Eye (tissue), 1 donor: ENCODE measurements at regions not wholly inside any gene's neighbourhood (a gene's known extent, or its start where the extent isn't known, plus 50 kb on each side); places are given as distances from the start of the nearest gene placed in this dataset.

ENCODE experiments used
- DNase-seq: peaks from one replicate; pipeline ENCODE4 v3.0.0-alpha.2; 2015

GRCh38 chr20:60819511-60819910 is 432.6 kb upstream of the CDH4 start:
- no peak for DNase-seq

GRCh38 chr20:60820149-60820548 is 431.9 kb upstream of the CDH4 start:
- no peak for DNase-seq

GRCh38 chr20:60820918-60821317 is 431.1 kb upstream of the CDH4 start:
- DNase-seq: no peak

- peak; percentile 4 for DNase-seq
Measured at GRCh38 chr20:60822699-60823607, 429.1 kb upstream of the CDH4 start.

GRCh38 chr20:60835876-60836275 is 416.2 kb upstream of the CDH4 start:
- no peak for DNase-seq

GRCh38 chr20:60837173-60837770 is 414.8 kb upstream of the CDH4 start:
- no peak for DNase-seq

GRCh38 chr20:60838297-60838696 is 413.8 kb upstream of the CDH4 start:
- DNase-seq: no peak

GRCh38 chr20:60840971-60841370 is 411.1 kb upstream of the CDH4 start:
- DNase-seq: no peak

- DNase-seq: no peak
Measured at GRCh38 chr20:60845146-60845545, 406.9 kb upstream of the CDH4 start.

- DNase-seq: peak; percentile 72
Measured at GRCh38 chr20:60851826-60852704, 400.0 kb upstream of the CDH4 start.

- no peak for DNase-seq
Measured at GRCh38 chr20:60857708-60858107, 394.4 kb upstream of the CDH4 start.

GRCh38 chr20:60862601-60863000 is 389.5 kb upstream of the CDH4 start:
- DNase-seq: no peak

- DNase-seq: no peak
Measured at GRCh38 chr20:60863548-60863947, 388.5 kb upstream of the CDH4 start.

- no peak for DNase-seq
Measured at GRCh38 chr20:60867589-60867988, 384.5 kb upstream of the CDH4 start.

- DNase-seq: no peak
Measured at GRCh38 chr20:60868316-60868891, 383.7 kb upstream of the CDH4 start.

- DNase-seq: peak; percentile 37
Measured at GRCh38 chr20:60869087-60869486, 383.0 kb upstream of the CDH4 start.

- no peak for DNase-seq
Measured at GRCh38 chr20:60869625-60870024, 382.4 kb upstream of the CDH4 start.

GRCh38 chr20:60870040-60870439 is 382.0 kb upstream of the CDH4 start:
- DNase-seq: no peak

GRCh38 chr20:60872224-60872623 is 379.8 kb upstream of the CDH4 start:
- DNase-seq: no peak

- peak; percentile 16 for DNase-seq
Measured at GRCh38 chr20:60877071-60877857, 374.8 kb upstream of the CDH4 start.

GRCh38 chr20:60882836-60883235 is 369.2 kb upstream of the CDH4 start:
- peak; percentile 79 for DNase-seq

- no peak for DNase-seq
Measured at GRCh38 chr20:60883496-60883895, 368.6 kb upstream of the CDH4 start.
